OCI-LY7 (cell line): ENCODE measurements at regions not wholly inside any gene's neighbourhood (a gene's known extent, or its start where the extent isn't known, plus 50 kb on each side); places are given as distances from the start of the nearest gene placed in this dataset.

Source experiments
- BruUV-seq: library from RNA; stranded (reverse); fragments of 400-500 nt; replicated peaks from 2 replicates; lab custom pipeline; 2021; lab: Mats Ljungman, UMichigan
- CTCF ChIA-PET: fragments of 300-600 bp; sonication (Branson Sonifier 250); formaldehyde crosslinking; loops from one replicate; lab custom pipeline; 2022; ENCODE audit warnings: antibody characterized with exemption; ENCODE audit not compliant: unreplicated experiment; lab: Charles Lee
- POLR2A ChIA-PET: fragments of 300-600 bp; sonication (Branson Sonifier 250); formaldehyde crosslinking; loops from one replicate; lab custom pipeline; 2022; ENCODE audit warnings: antibody characterized with exemption; lab: Charles Lee
- DNase-seq: peaks from one replicate; pipeline ENCODE4 v3.0.0-alpha.2; 2015; ENCODE audit warnings: low spot score
- H2AFZ ChIP-seq: fragments of 200-600 bp; sonication (generic), shearing (Covaris generic); 2 replicates; pipeline ENCODE4 v1.6.1; 2014; ENCODE audit warnings: mild to moderate bottlenecking, antibody characterized with exemption, low read length, moderate library complexity
- H3K27ac ChIP-seq: fragments of 200-600 bp; sonication (generic); 2 replicates; pipeline ENCODE4 v1.5.1; 2014; ENCODE audit warnings: mixed run types, low read depth, mild to moderate bottlenecking, moderate library complexity, low read length, inconsistent platforms; ENCODE audit not compliant: poor library complexity, severe bottlenecking
- H3K36me3 ChIP-seq: fragments of 200-600 bp; sonication (generic); 2 replicates; pipeline ENCODE4 v1.6.1; 2014; ENCODE audit warnings: mild to moderate bottlenecking, antibody characterized with exemption, low read length, moderate library complexity, mixed read lengths; ENCODE audit not compliant: insufficient read depth
- H3K4me1 ChIP-seq: fragments of 200-600 bp; sonication (generic); 2 replicates; pipeline ENCODE4 v1.5.1; 2014; ENCODE audit warnings: mild to moderate bottlenecking, low read length; ENCODE audit not compliant: insufficient read depth, poor library complexity, severe bottlenecking
- H3K4me2 ChIP-seq: fragments of 200-600 bp; sonication (generic); 2 replicates; pipeline ENCODE4 v1.6.1; 2014; ENCODE audit warnings: mild to moderate bottlenecking, low read length
- H3K4me3 ChIP-seq: fragments of 200-600 bp; sonication (generic); 2 replicates; pipeline ENCODE4 v1.5.1; 2014; ENCODE audit warnings: mild to moderate bottlenecking, low read depth, low read length; ENCODE audit not compliant: poor library complexity, severe bottlenecking
- H3K79me2 ChIP-seq: fragments of 200-600 bp; sonication (generic); 2 replicates; pipeline ENCODE4 v1.6.1; 2016; ENCODE audit warnings: low read depth, mild to moderate bottlenecking, low read length, moderate library complexity, mixed read lengths; ENCODE audit not compliant: insufficient read depth
- H3K9me2 ChIP-seq: fragments of 200-600 bp; sonication (generic); 2 replicates; pipeline ENCODE4 v1.6.1; 2016; ENCODE audit warnings: mild to moderate bottlenecking, low read length, mixed read lengths; ENCODE audit not compliant: insufficient read depth
- H3K9me3 ChIP-seq: fragments of 200-600 bp; sonication (generic); 2 replicates; pipeline ENCODE4 v1.6.1; 2014; ENCODE audit warnings: mild to moderate bottlenecking, mixed run types, low read length, mixed read lengths
- H4K20me1 ChIP-seq: fragments of 200-600 bp; sonication (generic); 2 replicates; pipeline ENCODE4 v1.6.1; 2014; ENCODE audit warnings: mild to moderate bottlenecking, antibody characterized with exemption, low read length, moderate library complexity, mixed read lengths; ENCODE audit not compliant: insufficient read depth
- EZH2phosphoT487 ChIP-seq: fragments of 200-600 bp; sonication (generic); IDR thresholded peaks from 2 replicates; pipeline ENCODE4 v1.6.1; 2018; ENCODE audit warnings: low read depth, borderline replicate concordance, mild to moderate bottlenecking, mixed run types, antibody characterized with exemption, low read length, moderate library complexity, mixed read lengths
- intact Hi-C: fragments of 100-400 bp; cut with micrococcal nuclease; formaldehyde crosslinking; loops from one replicate; pipeline ENCODE4 v1.10.0; 2022; ENCODE audit not compliant: unreplicated experiment
- TF ChIP-seq, protein P1 (sequence below): fragments of 200-600 bp; sonication (generic); conservative IDR thresholded peaks from 2 replicates; pipeline ENCODE4 v1.5.1; 2014; ENCODE audit warnings: mild to moderate bottlenecking, antibody characterized with exemption, low read length, moderate library complexity, mixed read lengths

- H2AFZ ChIP-seq = no peak overlapping the region
- H3K4me3 ChIP-seq = no peak overlapping the region
- no peaks in the 10 kb centered on the region for H3K9me3 ChIP-seq
- H3K27ac ChIP-seq = no peak overlapping the region
- CTCF ChIA-PET = no interaction called here
- DNase-seq = no peak
- no peaks in the 10 kb centered on the region for H3K9me2 ChIP-seq
- no peaks in the 10 kb centered on the region for H3K79me2 ChIP-seq
- no peak for TF ChIP-seq EZH2phosphoT487
- TF ChIP-seq, protein P1, sequence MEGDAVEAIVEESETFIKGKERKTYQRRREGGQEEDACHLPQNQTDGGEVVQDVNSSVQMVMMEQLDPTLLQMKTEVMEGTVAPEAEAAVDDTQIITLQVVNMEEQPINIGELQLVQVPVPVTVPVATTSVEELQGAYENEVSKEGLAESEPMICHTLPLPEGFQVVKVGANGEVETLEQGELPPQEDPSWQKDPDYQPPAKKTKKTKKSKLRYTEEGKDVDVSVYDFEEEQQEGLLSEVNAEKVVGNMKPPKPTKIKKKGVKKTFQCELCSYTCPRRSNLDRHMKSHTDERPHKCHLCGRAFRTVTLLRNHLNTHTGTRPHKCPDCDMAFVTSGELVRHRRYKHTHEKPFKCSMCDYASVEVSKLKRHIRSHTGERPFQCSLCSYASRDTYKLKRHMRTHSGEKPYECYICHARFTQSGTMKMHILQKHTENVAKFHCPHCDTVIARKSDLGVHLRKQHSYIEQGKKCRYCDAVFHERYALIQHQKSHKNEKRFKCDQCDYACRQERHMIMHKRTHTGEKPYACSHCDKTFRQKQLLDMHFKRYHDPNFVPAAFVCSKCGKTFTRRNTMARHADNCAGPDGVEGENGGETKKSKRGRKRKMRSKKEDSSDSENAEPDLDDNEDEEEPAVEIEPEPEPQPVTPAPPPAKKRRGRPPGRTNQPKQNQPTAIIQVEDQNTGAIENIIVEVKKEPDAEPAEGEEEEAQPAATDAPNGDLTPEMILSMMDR = no peak
- H3K36me3 ChIP-seq = no peaks in the 10 kb centered on the region
- no peaks in the 10 kb centered on the region for H4K20me1 ChIP-seq
- BruUV-seq = no TSS peak
- intact Hi-C loops = no loop called here
- POLR2A ChIA-PET = no interaction called here
- no peak overlapping the region for H3K4me2 ChIP-seq
- H3K4me1 ChIP-seq = no peaks in the 10 kb centered on the region
Measured at GRCh38 chr6:804771-805170, 111.8 kb upstream of the EXOC2 start.

- Histone ChIP-seq H3K9me3 (no peaks in the 10 kb centered on the region), H3K4me2 (no peak overlapping the region), H2AFZ (no peak overlapping the region), H3K36me3 (no peaks in the 10 kb centered on the region), H3K9me2 (no peaks in the 10 kb centered on the region), H3K4me1 (no peaks in the 10 kb centered on the region), H3K27ac (no peak overlapping the region), H4K20me1 (no peaks in the 10 kb centered on the region), H3K79me2 (no peaks in the 10 kb centered on the region), H3K4me3 (no peak overlapping the region)
- TF ChIP-seq EZH2phosphoT487 = no peak
- TF ChIP-seq, protein P1 = no peak
- ChIA-PET POLR2A (no interaction called here), CTCF (no interaction called here)
- BruUV-seq = no TSS peak
- DNase-seq = no peak
- intact Hi-C loops = no loop called here
Measured at GRCh38 chr6:804317-804716, 111.4 kb upstream of the EXOC2 start.

- Histone ChIP-seq H3K4me1 (no peaks in the 10 kb centered on the region), H3K9me2 (no peaks in the 10 kb centered on the region), H3K9me3 (no peaks in the 10 kb centered on the region), H3K27ac (no peak overlapping the region), H3K79me2 (no peaks in the 10 kb centered on the region), H3K4me2 (no peak overlapping the region), H2AFZ (no peak overlapping the region), H4K20me1 (no peaks in the 10 kb centered on the region), H3K4me3 (no peak overlapping the region), H3K36me3 (no peaks in the 10 kb centered on the region)
- ChIA-PET CTCF (no interaction called here), POLR2A (no interaction called here)
- intact Hi-C loops = no loop called here
- no peak for TF ChIP-seq EZH2phosphoT487
- TF ChIP-seq, protein P1 = no peak
- DNase-seq = no peak
- BruUV-seq = no TSS peak
Measured at GRCh38 chr6:803191-803977, 110.4 kb upstream of the EXOC2 start.
